NT2/D1 (cell line): ENCODE measurements at regions not wholly inside any gene's neighbourhood (a gene's known extent, or its start where the extent isn't known, plus 50 kb on each side); places are given as distances from the start of the nearest gene placed in this dataset.

ENCODE experiments used
- SUZ12 ChIP-seq: IDR thresholded peaks from 2 replicates; pipeline ENCODE4 v1.6.1; 2011; ENCODE audit not compliant: insufficient read length, insufficient read depth; ENCODE audit errors: extremely low read depth
- YY1 ChIP-seq: IDR thresholded peaks from 2 replicates; pipeline ENCODE4 v1.6.1; 2011; ENCODE audit not compliant: insufficient read length, insufficient read depth

- TF ChIP-seq YY1, result no peak
- no peak for TF ChIP-seq SUZ12
These were observed 121.2 kb upstream of the USP9X start for GRCh38 chrX:40964008-40964407.
